DND-41 (cell line): ENCODE measurements at regions not wholly inside any gene's neighbourhood (a gene's known extent, or its start where the extent isn't known, plus 50 kb on each side); places are given as distances from the start of the nearest gene placed in this dataset.

Experiments
- ATAC-seq: fragments of 200-7000 bp; cut with Tn5 transposase; 3 replicates; pipeline ENCODE4 v1.9.1; 2021; ENCODE audit warnings: low read depth; ENCODE audit not compliant: insufficient read depth
- DNase-seq: peaks from one replicate; pipeline ENCODE4 v3.0.0-alpha.2; 2020
- H2AFZ ChIP-seq: 2 replicates; pipeline ENCODE4 v1.6.0; 2012; ENCODE audit warnings: low read depth, low read length
- H3K27ac ChIP-seq: 2 replicates; pipeline ENCODE4 v1.5.1; 2012; ENCODE audit warnings: low read length, inconsistent platforms
- H3K27me3 ChIP-seq: fragments of 200-600 bp; sonication (generic); 2 replicates; pipeline ENCODE4 v1.6.0; 2012; ENCODE audit warnings: low read length, mild to moderate bottlenecking, inconsistent platforms; ENCODE audit not compliant: insufficient read depth, poor library complexity
- H3K36me3 ChIP-seq: 2 replicates; pipeline ENCODE4 v1.5.1; 2012; ENCODE audit warnings: low read length, inconsistent platforms; ENCODE audit not compliant: insufficient read depth
- H3K4me1 ChIP-seq: 2 replicates; pipeline ENCODE4 v1.5.1; 2012; ENCODE audit warnings: mild to moderate bottlenecking, low read length; ENCODE audit not compliant: insufficient read depth
- H3K4me2 ChIP-seq: 2 replicates; pipeline ENCODE4 v1.6.0; 2012; ENCODE audit warnings: mild to moderate bottlenecking, moderate library complexity, low read length, inconsistent platforms; ENCODE audit not compliant: insufficient read depth
- H3K4me3 ChIP-seq, 2 experiments: fragments of 200-600 bp in 1 of 2; shearing (Covaris generic) in 1 of 2; 2 replicates each; pipeline ENCODE4 v1.5.1; 2012 to 2016; ENCODE audit warnings: inconsistent platforms in 2 of 2, low read length in 2 of 2, mild to moderate bottlenecking in 2 of 2, low read depth in 1 of 2, moderate library complexity in 1 of 2
- H3K79me2 ChIP-seq: 2 replicates; pipeline ENCODE4 v1.6.0; 2012; ENCODE audit warnings: low read length, inconsistent platforms; ENCODE audit not compliant: insufficient read depth
- H3K9ac ChIP-seq: 2 replicates; pipeline ENCODE4 v1.6.0; 2012; ENCODE audit warnings: low read depth, mild to moderate bottlenecking, inconsistent platforms, low read length, moderate library complexity
- H3K9me3 ChIP-seq: 2 replicates; pipeline ENCODE4 v1.5.1; 2012; ENCODE audit warnings: low read length, moderate library complexity, mild to moderate bottlenecking, inconsistent platforms; ENCODE audit not compliant: insufficient read depth, severe bottlenecking
- H4K20me1 ChIP-seq: 2 replicates; pipeline ENCODE4 v1.6.0; 2012; ENCODE audit warnings: low read length; ENCODE audit not compliant: insufficient read depth
- CTCF ChIP-seq: IDR thresholded peaks from 2 replicates; pipeline ENCODE4 v1.5.1; 2012; ENCODE audit warnings: borderline replicate concordance, low read length, moderate library complexity, mild to moderate bottlenecking; ENCODE audit not compliant: poor library complexity, severe bottlenecking; ENCODE audit errors: extremely low read depth
- EZH2 ChIP-seq: IDR thresholded peaks from 3 replicates; pipeline ENCODE4 v1.6.1; 2012; ENCODE audit warnings: borderline replicate concordance, low read depth, mild to moderate bottlenecking, moderate library complexity, low read length, inconsistent platforms; ENCODE audit not compliant: severe bottlenecking

GRCh38 chr22:44549701-44550100 lies 51.7 kb upstream of the RTL6 start:
- no peaks in the 10 kb centered on the region for H3K4me1 ChIP-seq
- H3K27me3 ChIP-seq, result no peaks in the 10 kb centered on the region
- no peaks in the 10 kb centered on the region for H3K79me2 ChIP-seq
- H3K4me2 ChIP-seq, result no peak overlapping the region
- H3K36me3 ChIP-seq, result no peaks in the 10 kb centered on the region
- H3K9ac ChIP-seq, result no peak overlapping the region
- no peak for DNase-seq
- no peak overlapping the region for H2AFZ ChIP-seq
- H3K4me3 ChIP-seq, result no peak overlapping the region
- H3K9me3 ChIP-seq, result no peaks in the 10 kb centered on the region
- no peak for ATAC-seq
- no peak for TF ChIP-seq CTCF
- no peak for TF ChIP-seq EZH2
- H4K20me1 ChIP-seq, result no peaks in the 10 kb centered on the region
- H3K27ac ChIP-seq, result no peak overlapping the region

GRCh38 chr22:44548981-44549380 lies 50.9 kb upstream of the RTL6 start:
- H2AFZ ChIP-seq, result no peak overlapping the region
- no peak overlapping the region for H3K9ac ChIP-seq
- no peaks in the 10 kb centered on the region for H3K36me3 ChIP-seq
- no peak for TF ChIP-seq CTCF
- TF ChIP-seq EZH2, result no peak
- H3K79me2 ChIP-seq, result no peaks in the 10 kb centered on the region
- H4K20me1 ChIP-seq, result no peaks in the 10 kb centered on the region
- ATAC-seq (no peak), DNase-seq (no peak)
- H3K4me1 ChIP-seq, result no peaks in the 10 kb centered on the region
- H3K27ac ChIP-seq, result no peak overlapping the region
- H3K9me3 ChIP-seq, result no peaks in the 10 kb centered on the region
- no peak overlapping the region for H3K4me2 ChIP-seq
- H3K27me3 ChIP-seq, result no peaks in the 10 kb centered on the region
- H3K4me3 ChIP-seq, result no peak overlapping the region
